OCI-LY7 (cell line): ENCODE measurements at regions not wholly inside any gene's neighbourhood (a gene's known extent, or its start where the extent isn't known, plus 50 kb on each side); places are given as distances from the start of the nearest gene placed in this dataset.

Experiments used
- BruUV-seq: library from RNA; stranded (reverse); fragments of 400-500 nt; replicated peaks from 2 replicates; lab custom pipeline; 2021; lab: Mats Ljungman, UMichigan
- CTCF ChIA-PET: fragments of 300-600 bp; sonication (Branson Sonifier 250); formaldehyde crosslinking; loops from one replicate; lab custom pipeline; 2022; ENCODE audit warnings: antibody characterized with exemption; ENCODE audit not compliant: unreplicated experiment; lab: Charles Lee
- POLR2A ChIA-PET: fragments of 300-600 bp; sonication (Branson Sonifier 250); formaldehyde crosslinking; loops from one replicate; lab custom pipeline; 2022; ENCODE audit warnings: antibody characterized with exemption; lab: Charles Lee
- DNase-seq: peaks from one replicate; pipeline ENCODE4 v3.0.0-alpha.2; 2015; ENCODE audit warnings: low spot score
- H2AFZ ChIP-seq: fragments of 200-600 bp; sonication (generic), shearing (Covaris generic); 2 replicates; pipeline ENCODE4 v1.6.1; 2014; ENCODE audit warnings: mild to moderate bottlenecking, antibody characterized with exemption, low read length, moderate library complexity
- H3K27ac ChIP-seq: fragments of 200-600 bp; sonication (generic); 2 replicates; pipeline ENCODE4 v1.5.1; 2014; ENCODE audit warnings: mixed run types, low read depth, mild to moderate bottlenecking, moderate library complexity, low read length, inconsistent platforms; ENCODE audit not compliant: poor library complexity, severe bottlenecking
- H3K36me3 ChIP-seq: fragments of 200-600 bp; sonication (generic); 2 replicates; pipeline ENCODE4 v1.6.1; 2014; ENCODE audit warnings: mild to moderate bottlenecking, antibody characterized with exemption, low read length, moderate library complexity, mixed read lengths; ENCODE audit not compliant: insufficient read depth
- H3K4me1 ChIP-seq: fragments of 200-600 bp; sonication (generic); 2 replicates; pipeline ENCODE4 v1.5.1; 2014; ENCODE audit warnings: mild to moderate bottlenecking, low read length; ENCODE audit not compliant: insufficient read depth, poor library complexity, severe bottlenecking
- H3K4me2 ChIP-seq: fragments of 200-600 bp; sonication (generic); 2 replicates; pipeline ENCODE4 v1.6.1; 2014; ENCODE audit warnings: mild to moderate bottlenecking, low read length
- H3K4me3 ChIP-seq: fragments of 200-600 bp; sonication (generic); 2 replicates; pipeline ENCODE4 v1.5.1; 2014; ENCODE audit warnings: mild to moderate bottlenecking, low read depth, low read length; ENCODE audit not compliant: poor library complexity, severe bottlenecking
- H3K79me2 ChIP-seq: fragments of 200-600 bp; sonication (generic); 2 replicates; pipeline ENCODE4 v1.6.1; 2016; ENCODE audit warnings: low read depth, mild to moderate bottlenecking, low read length, moderate library complexity, mixed read lengths; ENCODE audit not compliant: insufficient read depth
- H3K9me2 ChIP-seq: fragments of 200-600 bp; sonication (generic); 2 replicates; pipeline ENCODE4 v1.6.1; 2016; ENCODE audit warnings: mild to moderate bottlenecking, low read length, mixed read lengths; ENCODE audit not compliant: insufficient read depth
- H3K9me3 ChIP-seq: fragments of 200-600 bp; sonication (generic); 2 replicates; pipeline ENCODE4 v1.6.1; 2014; ENCODE audit warnings: mild to moderate bottlenecking, mixed run types, low read length, mixed read lengths
- H4K20me1 ChIP-seq: fragments of 200-600 bp; sonication (generic); 2 replicates; pipeline ENCODE4 v1.6.1; 2014; ENCODE audit warnings: mild to moderate bottlenecking, antibody characterized with exemption, low read length, moderate library complexity, mixed read lengths; ENCODE audit not compliant: insufficient read depth
- EZH2phosphoT487 ChIP-seq: fragments of 200-600 bp; sonication (generic); IDR thresholded peaks from 2 replicates; pipeline ENCODE4 v1.6.1; 2018; ENCODE audit warnings: low read depth, borderline replicate concordance, mild to moderate bottlenecking, mixed run types, antibody characterized with exemption, low read length, moderate library complexity, mixed read lengths
- intact Hi-C: fragments of 100-400 bp; cut with micrococcal nuclease; formaldehyde crosslinking; loops from one replicate; pipeline ENCODE4 v1.10.0; 2022; ENCODE audit not compliant: unreplicated experiment
- TF ChIP-seq, protein P1 (sequence below): fragments of 200-600 bp; sonication (generic); conservative IDR thresholded peaks from 2 replicates; pipeline ENCODE4 v1.5.1; 2014; ENCODE audit warnings: mild to moderate bottlenecking, antibody characterized with exemption, low read length, moderate library complexity, mixed read lengths

DNA sequence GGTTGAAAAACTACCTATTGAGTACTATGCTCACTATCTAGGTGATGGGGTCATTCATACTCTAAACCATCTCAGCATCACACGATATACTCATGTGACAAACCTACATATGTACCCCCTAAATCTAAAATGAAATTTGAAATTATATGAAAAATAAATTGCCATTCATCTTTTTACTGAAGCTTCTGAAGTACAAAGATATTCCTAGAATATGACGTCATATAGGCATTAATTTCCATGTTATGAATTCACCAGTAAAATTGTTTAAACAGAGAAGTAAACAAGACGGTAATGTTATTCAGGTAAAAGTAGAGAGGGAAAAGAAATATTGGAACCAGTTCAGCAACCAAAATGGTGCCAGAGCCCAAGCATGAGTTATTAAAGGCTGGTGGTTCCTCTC lies 173.0 kb downstream of the MRPS30 start:
- Histone ChIP-seq H3K9me3 (peaks cover 10% of the 10 kb centered on the region), H3K79me2 (no peaks in the 10 kb centered on the region), H3K27ac (no peak overlapping the region), H3K36me3 (no peaks in the 10 kb centered on the region), H4K20me1 (no peaks in the 10 kb centered on the region), H3K4me2 (no peak overlapping the region), H3K4me1 (no peaks in the 10 kb centered on the region), H3K9me2 (no peaks in the 10 kb centered on the region), H3K4me3 (no peak overlapping the region), H2AFZ (no peak overlapping the region)
- POLR2A ChIA-PET = no interaction called here
- TF ChIP-seq EZH2phosphoT487 = no peak
- TF ChIP-seq, protein P1, sequence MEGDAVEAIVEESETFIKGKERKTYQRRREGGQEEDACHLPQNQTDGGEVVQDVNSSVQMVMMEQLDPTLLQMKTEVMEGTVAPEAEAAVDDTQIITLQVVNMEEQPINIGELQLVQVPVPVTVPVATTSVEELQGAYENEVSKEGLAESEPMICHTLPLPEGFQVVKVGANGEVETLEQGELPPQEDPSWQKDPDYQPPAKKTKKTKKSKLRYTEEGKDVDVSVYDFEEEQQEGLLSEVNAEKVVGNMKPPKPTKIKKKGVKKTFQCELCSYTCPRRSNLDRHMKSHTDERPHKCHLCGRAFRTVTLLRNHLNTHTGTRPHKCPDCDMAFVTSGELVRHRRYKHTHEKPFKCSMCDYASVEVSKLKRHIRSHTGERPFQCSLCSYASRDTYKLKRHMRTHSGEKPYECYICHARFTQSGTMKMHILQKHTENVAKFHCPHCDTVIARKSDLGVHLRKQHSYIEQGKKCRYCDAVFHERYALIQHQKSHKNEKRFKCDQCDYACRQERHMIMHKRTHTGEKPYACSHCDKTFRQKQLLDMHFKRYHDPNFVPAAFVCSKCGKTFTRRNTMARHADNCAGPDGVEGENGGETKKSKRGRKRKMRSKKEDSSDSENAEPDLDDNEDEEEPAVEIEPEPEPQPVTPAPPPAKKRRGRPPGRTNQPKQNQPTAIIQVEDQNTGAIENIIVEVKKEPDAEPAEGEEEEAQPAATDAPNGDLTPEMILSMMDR = no peak
- DNase-seq = no peak
- CTCF ChIA-PET = no interaction called here
- intact Hi-C loops = no loop called here
- no TSS peak for BruUV-seq

DNA sequence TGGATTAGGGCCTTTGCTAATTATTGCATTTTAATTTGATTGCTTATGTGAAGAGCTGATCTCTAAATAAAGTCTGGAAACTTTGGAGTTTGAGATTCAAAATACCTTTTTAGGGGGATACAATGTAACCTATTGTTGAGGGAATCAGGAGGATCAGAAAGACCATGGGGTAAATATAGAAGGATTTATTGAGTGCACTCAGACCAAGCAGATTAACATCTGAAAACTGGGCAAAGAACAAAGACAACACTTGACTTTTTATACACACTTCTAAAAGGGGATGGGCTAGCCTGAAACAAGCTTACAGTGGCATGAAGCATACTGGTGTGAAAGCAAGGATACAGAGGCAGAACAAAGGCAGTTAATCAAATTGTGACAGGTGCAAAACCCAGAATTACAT lies 174.3 kb downstream of the MRPS30 start:
- H3K4me1 ChIP-seq = no peaks in the 10 kb centered on the region
- H3K27ac ChIP-seq = no peak overlapping the region
- H3K9me3 ChIP-seq = peaks cover 10% of the 10 kb centered on the region
- H3K36me3 ChIP-seq = no peaks in the 10 kb centered on the region
- H2AFZ ChIP-seq = no peak overlapping the region
- POLR2A ChIA-PET = no interaction called here
- no peaks in the 10 kb centered on the region for H4K20me1 ChIP-seq
- no peak overlapping the region for H3K4me3 ChIP-seq
- no TSS peak for BruUV-seq
- no peak overlapping the region for H3K4me2 ChIP-seq
- H3K79me2 ChIP-seq = no peaks in the 10 kb centered on the region
- TF ChIP-seq EZH2phosphoT487 = no peak
- TF ChIP-seq, protein P1 = no peak
- CTCF ChIA-PET = no interaction called here
- intact Hi-C loops = no loop called here
- H3K9me2 ChIP-seq = no peaks in the 10 kb centered on the region
- DNase-seq = peak; percentile 8

DNA sequence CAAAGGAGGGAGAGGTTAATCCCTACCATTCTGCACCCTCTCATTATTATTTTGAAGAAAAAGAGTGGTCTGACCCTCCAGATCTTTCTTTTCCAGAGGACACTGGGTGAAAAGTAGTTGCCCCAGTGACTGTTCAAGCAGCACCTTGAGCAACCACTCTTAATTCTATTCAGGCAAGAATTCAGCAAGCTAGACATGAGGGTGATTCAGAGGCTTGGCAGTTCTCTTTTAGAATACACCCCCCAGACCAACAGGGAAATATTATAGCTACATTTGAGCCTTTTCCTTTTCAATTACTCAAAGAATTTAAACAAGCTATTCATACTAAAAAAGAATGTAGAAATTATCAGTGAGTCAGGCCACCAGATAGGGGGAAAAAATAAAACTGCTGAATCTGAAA lies 178.3 kb downstream of the MRPS30 start:
- BruUV-seq = no TSS peak
- POLR2A ChIA-PET = no interaction called here
- Histone ChIP-seq H3K4me1 (no peaks in the 10 kb centered on the region), H3K36me3 (no peaks in the 10 kb centered on the region), H3K4me2 (no peak overlapping the region), H3K9me2 (no peaks in the 10 kb centered on the region), H4K20me1 (no peaks in the 10 kb centered on the region), H3K79me2 (no peaks in the 10 kb centered on the region), H2AFZ (no peak overlapping the region), H3K4me3 (no peak overlapping the region), H3K9me3 (peaks cover 10% of the 10 kb centered on the region), H3K27ac (no peak overlapping the region)
- CTCF ChIA-PET = no interaction called here
- TF ChIP-seq, protein P1 = no peak
- no peak for TF ChIP-seq EZH2phosphoT487
- no peak for DNase-seq
- intact Hi-C loops = no loop called here
